Transverse colon (tissue), 3 donors: ENCODE measurements at regions not wholly inside any gene's neighbourhood (a gene's known extent, or its start where the extent isn't known, plus 50 kb on each side); places are given as distances from the start of the nearest gene placed in this dataset.

Experiments used
- CTCF ChIP-seq, 5 experiments: fragments of 200-600 bp in 3 of 5; fragments of 450-650 bp in 2 of 5; sonication (generic) in 3 of 5; IDR thresholded peaks; 1 replicate in 2 of 5; 2 replicates in 3 of 5; pipeline ENCODE4 v1.5.1; 2016 to 2017; ENCODE audit warnings: antibody characterized with exemption in 5 of 5, inconsistent platforms in 3 of 5, mild to moderate bottlenecking in 2 of 5, moderate library complexity in 1 of 5
- EP300 ChIP-seq: sonication (generic); formaldehyde crosslinking; IDR thresholded peaks from one replicate; pipeline ENCODE4 v1.6.1; 2017; ENCODE audit warnings: antibody characterized with exemption, low read depth
- POLR2A ChIP-seq: fragments of 450-650 bp; IDR thresholded peaks from one replicate; pipeline ENCODE4 v1.6.1; 2016; ENCODE audit warnings: antibody characterized with exemption, mild to moderate bottlenecking, moderate library complexity

- no peak for TF ChIP-seq POLR2A
- TF ChIP-seq CTCF (IDR thresholded peaks at IDR 0.05), result no peak
- no peak for TF ChIP-seq EP300
Observed at GRCh38 chr2:161039071-161039470, 121.2 kb upstream of the TANK start.
